GM19239 (cell line): ENCODE measurements at regions not wholly inside any gene's neighbourhood (a gene's known extent, or its start where the extent isn't known, plus 50 kb on each side); places are given as distances from the start of the nearest gene placed in this dataset.

Experiments
- DNase-seq: peaks from one replicate; pipeline ENCODE4 v3.0.0; 2011; ENCODE audit warnings: low spot score; ENCODE audit not compliant: insufficient read length
- FAIRE-seq: peaks from 2 replicates; lab custom pipeline; 2011; peaks lifted over from hg19 to GRCh38; lab: Jason Lieb, UNC

DNA sequence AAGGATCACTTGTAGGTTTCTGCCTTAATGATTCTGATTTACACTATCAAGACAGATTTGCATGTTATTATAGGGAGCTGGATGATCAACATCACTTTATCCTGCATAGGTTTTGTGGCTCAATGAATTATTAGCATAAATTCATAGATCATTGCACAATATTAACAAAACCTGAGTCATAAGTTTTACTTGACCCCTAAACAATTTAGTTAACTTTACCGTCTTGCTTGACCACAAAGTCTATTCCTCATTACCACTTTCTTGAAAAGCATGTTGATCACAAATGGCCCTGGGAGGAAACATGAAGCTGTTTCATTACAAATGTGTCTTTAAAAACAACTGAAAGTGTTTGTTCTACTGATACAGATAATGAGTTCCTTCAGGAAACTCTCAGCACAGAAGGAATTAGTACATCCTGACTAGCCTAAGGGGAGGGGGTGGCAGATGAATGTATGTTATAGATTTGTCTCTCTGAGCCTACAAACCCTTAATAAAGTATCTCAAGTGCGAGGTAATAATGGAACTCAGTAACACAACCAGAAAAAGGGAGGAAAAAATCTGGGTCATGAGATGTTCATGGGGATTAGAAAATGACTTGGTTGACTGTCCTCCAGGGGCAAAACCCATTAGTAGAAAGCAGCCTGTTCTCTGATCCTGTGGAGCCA is 303.4 kb downstream of the PIK3C3 start:
- DNase-seq (no peak), FAIRE-seq (no peak)

DNA sequence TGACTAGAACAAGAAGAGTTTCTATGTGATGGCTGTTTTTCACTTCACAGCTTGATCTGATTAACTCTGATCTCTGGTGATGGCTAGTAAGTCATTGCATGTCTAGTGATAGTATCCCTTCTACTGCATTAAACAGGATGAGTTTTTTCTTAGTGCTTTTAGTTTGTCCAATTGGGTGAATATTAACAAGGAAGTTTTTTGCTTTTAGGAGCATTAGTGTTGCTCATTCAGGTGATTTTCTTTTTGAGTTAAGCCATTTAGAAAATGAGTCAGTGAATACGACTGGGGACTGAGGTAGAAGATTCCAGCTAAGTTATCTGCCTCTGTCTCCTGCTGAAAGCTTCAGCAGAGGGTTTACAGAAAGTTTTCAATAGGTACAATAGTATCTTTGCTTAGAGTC is 306.7 kb downstream of the PIK3C3 start:
- FAIRE-seq = no peak

DNA sequence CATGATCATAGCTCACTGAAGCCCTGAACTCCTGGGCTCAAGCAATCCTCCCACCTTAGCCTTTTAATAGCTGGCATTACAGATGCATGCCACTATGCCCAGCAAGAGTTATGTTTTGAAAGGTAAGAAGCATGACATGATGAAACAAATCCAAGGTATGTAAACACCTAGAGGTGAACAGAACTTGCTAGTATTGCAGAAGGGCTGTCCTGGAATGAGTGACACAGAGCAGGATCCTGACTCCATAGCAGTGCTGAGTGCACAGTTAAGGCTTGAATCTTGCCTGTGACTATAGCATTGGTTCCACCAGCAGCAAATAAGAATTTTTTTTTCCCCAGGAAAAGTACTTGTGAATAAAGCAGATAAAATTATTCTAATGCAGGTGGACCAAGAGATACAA is 309.5 kb downstream of the PIK3C3 start:
- DNase-seq (no peak), FAIRE-seq (no peak)

More for the DNA sequence above, 306.7 kb downstream of the PIK3C3 start:
- DNase-seq = no peak

DNA sequence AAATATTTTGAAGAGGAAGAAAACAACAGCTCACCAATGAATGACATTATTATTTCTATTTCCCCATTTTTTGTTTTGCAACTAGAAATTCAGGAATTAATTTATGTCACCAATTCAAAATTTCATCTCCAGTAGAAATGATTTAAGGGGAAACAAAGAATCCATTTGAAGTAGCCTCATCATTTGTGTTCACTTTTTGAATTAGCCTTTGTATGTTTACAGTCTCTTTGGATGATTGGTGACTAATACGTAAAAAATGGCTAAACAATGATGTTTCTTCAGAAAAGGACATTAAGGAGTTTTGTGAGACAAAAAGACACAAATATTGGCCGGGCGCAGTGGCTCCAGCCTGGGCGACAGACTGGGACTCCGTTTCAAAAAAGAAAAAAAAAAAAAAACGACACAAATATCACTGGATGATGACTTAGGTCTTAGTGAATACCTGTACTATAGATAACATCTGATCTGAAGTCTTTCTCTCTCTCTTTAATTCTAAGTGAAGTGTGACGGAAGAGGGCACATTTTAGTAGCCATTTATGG is 313.2 kb downstream of the PIK3C3 start:
- FAIRE-seq (no peak), DNase-seq (no peak)

DNA sequence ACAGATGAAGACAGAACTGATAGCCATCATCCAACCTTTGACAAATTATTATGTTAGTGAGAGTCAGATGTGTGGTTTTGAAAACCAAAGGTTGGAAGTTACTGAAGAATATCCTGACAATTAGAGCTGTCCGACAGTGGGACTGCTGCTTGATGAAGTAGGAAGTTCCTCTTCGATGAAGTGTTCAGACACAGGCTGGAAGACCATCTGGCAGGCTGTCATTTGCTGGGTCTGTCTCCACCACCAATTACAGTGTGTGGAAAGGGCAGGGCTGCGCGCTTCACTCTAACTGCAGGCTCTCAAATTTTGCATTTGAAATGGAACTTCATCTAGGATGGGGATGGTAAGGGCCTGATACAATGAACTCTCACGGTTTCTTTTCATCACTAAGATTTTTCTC is 313.8 kb downstream of the PIK3C3 start:
- DNase-seq = no peak
- no peak for FAIRE-seq

DNA sequence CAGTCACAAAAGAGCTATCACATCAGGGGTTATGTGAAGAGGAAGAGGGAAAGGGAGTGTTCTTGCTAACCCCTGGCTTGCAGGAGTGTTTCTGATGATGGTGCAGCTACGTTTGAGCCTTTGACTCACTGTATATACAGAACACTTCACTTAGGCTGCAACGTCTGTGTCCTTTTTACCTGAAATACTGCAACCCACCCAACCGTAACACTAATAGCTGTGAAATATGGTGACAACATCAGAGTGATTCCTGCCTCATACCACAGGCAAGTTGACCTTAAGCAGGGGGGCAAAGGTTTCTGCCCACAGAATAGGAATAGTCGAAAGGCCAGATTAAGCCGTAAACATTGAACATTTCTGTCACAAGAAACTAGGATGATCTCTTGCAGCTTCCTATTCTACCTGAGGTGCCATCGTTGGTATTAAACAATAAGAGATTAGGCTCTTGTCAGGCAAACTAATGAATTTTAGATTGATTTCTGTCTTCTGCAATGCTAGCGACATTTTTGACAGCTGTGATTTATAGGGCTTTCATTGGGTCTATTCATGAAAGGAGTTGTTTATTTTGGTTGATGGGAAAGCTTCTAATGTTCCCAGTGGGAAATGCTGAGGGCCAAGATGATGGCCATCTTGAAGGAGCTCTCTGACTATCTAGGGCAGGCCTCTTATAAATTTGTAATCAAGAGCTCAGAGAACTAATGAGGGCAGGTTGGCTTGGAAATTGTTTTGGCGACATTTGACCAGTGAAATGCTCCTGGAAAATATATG is 316.8 kb downstream of the PIK3C3 start:
- DNase-seq = no peak

DNA sequence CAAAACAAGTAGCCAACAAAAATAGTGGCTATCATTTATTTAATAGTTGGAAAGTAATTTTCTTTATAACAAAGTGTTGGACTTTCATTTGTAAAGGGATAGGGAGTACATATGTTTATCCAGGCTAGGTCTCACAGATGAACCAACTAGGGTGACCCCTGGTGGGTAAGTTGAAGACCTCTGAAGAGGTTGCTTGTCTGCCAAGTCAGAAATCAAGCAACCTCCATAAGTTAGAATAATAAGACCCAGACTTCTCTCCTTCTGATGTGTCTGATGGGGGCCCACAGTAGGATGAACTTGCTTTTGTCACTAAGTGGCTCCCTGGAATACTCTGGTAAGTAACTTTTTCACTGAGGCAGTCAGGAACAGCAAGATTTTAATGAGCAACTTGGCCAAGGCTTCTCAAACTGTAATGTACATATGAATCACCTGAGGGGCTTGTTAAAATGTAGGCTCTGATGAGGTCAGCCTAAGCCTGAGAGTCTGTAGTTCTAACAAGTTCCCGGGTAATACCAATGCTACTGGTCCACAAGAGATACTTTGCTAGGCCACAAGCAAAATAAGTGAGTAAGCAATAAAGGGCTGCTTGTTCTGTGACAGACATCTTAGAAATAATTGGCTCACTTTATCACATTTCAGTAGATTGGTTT is 319.6 kb downstream of the PIK3C3 start:
- FAIRE-seq = no peak

More for the DNA sequence above, 316.8 kb downstream of the PIK3C3 start:
- FAIRE-seq = no peak

DNA sequence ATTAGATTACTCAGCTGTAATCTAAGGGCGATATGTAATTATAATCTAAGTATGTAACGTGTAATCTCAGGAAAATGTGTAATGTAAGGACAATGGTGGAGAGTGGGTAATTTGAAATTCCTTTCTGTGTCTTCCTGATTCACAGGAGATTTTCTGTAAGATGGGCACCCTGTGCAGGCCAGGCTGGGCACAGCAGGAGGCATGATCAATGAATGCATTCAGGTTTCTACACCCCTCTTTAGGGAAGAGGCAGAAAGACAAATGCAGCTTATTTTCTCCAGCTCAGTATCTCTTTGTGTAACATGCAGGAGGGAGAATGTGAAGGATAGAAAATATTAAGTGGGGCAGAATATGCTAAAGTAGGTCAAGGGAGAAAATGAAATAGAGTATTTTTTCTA is 320.1 kb downstream of the PIK3C3 start:
- DNase-seq (no peak), FAIRE-seq (no peak)

More for the DNA sequence above, 319.6 kb downstream of the PIK3C3 start:
- DNase-seq = no peak

DNA sequence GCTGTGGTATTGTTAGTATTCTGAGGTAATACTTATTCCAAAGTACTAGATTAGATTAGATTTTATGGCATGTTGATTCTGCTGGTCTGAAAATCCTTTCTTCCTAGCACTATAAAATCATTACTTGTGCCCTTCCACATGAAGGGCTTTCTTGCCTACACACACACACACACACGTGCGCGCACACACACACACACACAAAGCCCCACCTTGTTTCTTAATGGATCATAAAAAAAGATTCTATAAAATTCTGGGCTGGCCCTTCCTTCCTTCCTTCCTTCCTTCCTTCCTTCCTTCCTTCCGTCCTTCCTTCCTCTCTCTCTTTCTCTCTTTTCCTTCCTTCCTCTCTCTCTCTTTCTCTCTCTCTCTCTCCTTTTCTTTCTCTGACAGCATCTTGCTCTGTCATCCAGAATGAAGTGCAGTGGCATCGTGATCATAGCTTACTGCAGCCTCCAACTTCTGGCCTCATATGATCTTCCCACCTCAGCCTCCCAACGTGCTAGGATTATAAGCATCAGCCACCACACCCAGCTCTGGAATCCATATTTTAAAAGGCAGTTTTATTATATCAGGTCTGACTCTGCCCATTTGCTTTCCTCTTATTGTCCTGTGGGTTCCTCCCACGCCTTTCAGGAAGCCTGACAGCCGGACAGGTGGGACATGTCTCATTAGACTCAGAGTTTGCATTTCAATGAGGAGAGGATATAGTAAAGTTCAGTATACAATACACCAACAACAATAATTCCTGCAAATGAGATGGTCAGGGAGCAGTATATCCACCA is 321.1 kb downstream of the PIK3C3 start:
- FAIRE-seq = no peak
- DNase-seq = no peak

DNA sequence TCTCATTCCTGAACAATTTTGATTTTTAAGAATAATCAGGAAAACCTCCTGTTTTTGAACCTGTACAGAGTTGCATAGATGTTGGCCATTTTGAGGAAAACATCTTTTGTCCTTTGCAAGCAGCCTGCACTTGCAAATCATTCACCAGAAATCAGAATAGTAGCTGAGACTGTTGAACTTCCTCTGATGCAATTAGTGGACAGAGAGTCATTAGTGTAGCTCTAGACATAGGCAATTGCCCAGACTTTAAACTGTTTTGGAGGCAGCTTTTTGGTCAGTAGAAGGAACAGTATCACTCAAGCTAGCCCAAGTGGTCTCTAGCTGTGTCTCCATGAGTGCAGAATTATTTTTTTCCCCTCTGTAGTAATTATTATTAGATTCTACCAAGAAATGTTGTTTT is 326.1 kb downstream of the PIK3C3 start:
- DNase-seq (no peak), FAIRE-seq (no peak)

DNA sequence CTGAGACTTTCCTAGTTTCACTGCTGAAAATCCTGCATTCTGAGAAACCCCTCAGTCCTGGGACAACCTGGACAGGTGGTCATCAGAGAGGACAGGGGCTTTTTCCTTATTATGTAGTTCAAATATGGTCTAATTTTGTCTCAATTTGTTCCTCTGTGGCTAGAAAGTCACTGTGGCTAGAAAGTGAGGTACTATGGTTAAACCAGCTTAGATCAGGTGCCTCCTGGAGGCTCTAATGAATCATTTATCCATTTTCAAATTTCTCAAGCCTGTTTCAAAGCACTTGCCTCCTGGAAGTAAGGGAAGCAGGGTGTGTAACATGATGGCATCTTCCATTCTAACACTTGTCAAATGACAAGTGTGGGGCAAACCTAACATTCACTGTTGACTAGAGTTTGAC is 326.8 kb downstream of the PIK3C3 start:
- FAIRE-seq = no peak
- DNase-seq = no peak

DNA sequence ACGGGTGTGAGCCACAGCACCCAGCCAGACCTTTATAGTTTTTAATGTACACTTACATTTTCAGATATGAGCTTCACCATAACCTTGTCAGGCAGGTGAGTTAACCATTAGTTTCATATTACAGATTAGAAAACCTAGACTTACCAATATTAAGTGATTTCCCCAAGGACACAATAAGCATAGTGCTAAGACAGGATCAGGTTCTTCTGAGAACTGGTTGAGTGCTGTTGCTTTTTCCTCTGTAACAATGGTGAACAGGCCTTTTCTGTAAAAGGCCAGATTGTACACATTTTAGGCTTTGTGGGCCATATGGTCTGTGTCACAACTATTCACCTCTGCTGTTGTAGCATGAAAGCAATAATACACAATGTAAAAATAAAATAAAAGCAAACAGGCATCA is 332.0 kb downstream of the PIK3C3 start:
- DNase-seq (no peak), FAIRE-seq (no peak)

DNA sequence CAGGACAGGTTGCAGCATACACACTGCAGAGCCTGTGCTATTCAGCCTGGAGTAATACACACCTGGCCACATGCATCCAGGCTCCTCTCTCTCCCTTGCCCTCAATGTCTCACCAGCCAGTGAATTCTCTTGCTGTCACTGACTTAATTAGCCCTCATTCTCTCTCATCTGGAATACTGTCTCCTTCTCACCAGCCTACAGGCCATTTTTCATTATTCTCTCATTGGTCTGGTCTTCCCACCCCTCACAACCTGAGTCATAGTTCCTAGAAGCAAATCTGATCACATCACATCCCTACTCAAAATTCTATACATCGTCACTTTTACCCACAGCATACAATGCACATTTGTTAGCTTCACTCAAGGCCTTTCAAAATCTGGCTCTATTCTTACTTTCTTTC is 333.1 kb downstream of the PIK3C3 start:
- FAIRE-seq (no peak), DNase-seq (no peak)

DNA sequence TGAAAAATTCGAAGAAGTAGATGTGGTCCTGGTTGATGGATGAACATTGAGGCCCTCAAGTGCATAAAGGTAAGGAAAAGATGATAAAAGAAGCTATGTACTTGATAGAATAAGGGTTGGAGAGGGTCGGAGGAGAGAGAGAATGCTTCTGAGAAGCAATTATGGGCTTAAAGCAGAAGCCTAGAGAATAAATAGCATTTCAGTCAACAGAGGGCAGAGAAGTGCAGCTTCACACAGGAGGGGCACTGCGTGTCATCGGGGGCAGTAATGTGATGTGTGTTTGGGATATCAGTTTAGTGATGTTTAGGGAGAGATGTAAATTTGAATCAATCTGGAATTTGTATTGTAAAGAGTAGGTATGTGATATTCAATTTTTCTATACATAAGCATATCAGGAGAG is 334.5 kb downstream of the PIK3C3 start:
- no peak for DNase-seq
- FAIRE-seq = no peak

DNA sequence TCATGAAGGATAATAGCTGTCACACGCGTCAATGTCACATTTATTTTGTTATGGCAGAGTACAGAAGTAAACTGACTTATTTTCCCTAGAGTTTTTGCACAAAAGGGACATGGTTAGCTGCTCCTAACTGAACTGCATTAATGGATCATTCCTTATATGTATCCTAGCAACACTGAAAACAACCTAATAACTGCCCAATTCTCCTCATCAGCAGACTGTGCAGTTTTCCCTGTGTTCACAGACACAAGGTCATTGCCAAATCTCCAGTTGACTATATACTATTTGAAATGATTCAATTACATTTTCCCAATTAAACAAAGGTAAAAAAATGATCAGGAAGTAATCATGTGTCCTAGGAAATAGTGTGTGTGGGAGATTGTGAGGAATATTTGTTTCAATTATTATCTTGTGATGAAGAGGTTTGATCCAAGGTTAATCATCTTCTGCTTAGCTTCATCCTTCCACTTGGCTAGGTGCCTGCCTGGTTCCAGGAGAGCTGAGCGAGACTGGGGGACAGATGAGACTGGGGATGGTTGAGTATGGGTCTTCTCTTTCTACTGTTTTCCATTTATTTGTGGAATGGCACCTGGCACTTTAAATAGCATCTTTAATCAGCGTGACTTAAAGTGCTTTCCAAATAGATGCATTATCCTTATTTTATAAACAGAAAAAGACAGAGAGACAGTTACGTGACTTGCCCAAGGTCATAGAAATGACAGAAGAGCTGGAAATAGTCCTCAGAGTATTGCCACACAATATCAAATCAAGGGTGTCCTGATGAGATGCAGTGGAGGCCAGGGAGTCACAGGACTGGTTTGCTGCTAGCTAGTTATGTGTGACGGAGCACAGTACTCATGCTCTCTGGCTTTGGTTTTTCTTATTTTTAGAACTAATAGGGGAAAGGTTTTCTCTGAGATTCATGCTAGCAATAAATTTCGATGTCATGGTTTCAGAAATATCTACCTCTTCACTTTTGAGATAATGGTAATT is 335.6 kb downstream of the PIK3C3 start:
- DNase-seq (no peak), FAIRE-seq (no peak)

DNA sequence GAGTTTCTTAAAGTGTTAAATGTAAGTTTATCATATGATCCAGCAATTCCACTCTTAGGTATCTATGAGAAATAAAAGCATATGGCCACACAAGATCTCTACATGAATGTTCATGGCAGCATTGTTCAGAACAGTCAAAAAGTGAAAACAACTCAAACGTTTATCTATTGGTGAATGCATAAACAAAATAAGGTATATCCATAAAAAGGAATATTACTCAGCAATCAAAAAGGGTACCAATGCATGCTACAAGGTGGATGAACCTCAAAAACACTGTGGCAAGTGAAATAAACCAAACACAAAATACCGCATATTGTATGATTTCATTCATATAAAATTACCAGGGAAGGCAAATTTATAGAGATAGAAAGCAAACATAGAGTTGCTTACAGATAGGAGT is 337.6 kb downstream of the PIK3C3 start:
- FAIRE-seq (no peak), DNase-seq (no peak)

DNA sequence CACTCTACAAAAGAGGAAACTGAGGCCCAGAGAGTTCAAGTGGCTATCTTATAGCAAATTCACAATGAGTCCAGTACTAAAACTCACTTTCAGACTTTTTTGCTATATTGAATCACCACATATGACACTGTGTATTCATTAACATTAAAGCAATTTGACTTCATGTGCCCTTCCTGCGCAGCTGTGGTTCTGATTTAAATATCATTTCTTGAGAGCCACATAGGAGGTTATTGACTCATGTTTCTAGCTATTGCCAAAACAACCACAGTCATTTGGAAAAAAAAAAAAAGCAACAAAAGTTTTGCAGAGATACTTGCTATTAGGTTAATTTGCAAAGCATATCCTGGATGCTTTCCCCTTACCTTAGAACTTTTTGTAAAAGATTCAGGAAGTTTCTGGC is 341.2 kb downstream of the PIK3C3 start:
- FAIRE-seq (no peak), DNase-seq (no peak)

DNA sequence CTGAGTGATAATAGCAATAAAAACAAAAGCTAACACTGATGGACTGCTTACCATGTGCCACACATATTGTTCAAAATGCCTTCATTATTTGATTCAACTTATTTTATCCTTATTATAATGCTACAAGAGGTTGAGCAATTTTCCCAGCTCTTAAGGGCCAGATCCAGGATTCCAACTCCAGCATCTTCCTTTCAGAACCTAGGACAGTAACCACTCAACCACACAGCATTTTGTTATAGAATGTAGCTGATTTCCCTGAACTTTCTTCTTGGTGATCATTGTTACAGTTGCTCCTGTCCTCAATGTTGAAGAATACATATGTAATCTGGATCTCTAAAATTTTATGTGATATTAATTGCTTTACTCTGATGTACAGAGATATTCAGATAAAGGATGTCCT is 341.7 kb downstream of the PIK3C3 start:
- FAIRE-seq (no peak), DNase-seq (no peak)
